GM12875 (cell line): ENCODE measurements at regions not wholly inside any gene's neighbourhood (a gene's known extent, or its start where the extent isn't known, plus 50 kb on each side); places are given as distances from the start of the nearest gene placed in this dataset.

ENCODE experiments used
- H3K4me3 ChIP-seq: one replicate; pipeline ENCODE4 v1.5.1; 2011; ENCODE audit warnings: low read depth, low read length, control low read depth
- CTCF ChIP-seq: IDR thresholded peaks from 2 replicates; pipeline ENCODE4 v1.5.1; 2011; ENCODE audit warnings: low read depth, mild to moderate bottlenecking, control low read depth, inconsistent platforms, low read length, moderate library complexity, borderline replicate concordance; ENCODE audit not compliant: insufficient read depth

GRCh38 chr10:2619916-2620315, 447.4 kb upstream of the PFKP start:
- H3K4me3 ChIP-seq, result no peak overlapping the region
- TF ChIP-seq CTCF, result no peak

GRCh38 chr10:2619472-2619871, 447.9 kb upstream of the PFKP start:
- no peak for TF ChIP-seq CTCF
- H3K4me3 ChIP-seq, result no peak overlapping the region

GRCh38 chr10:2618690-2619089, 448.7 kb upstream of the PFKP start:
- no peak overlapping the region for H3K4me3 ChIP-seq
- no peak for TF ChIP-seq CTCF

GRCh38 chr10:2616215-2616614, 451.1 kb upstream of the PFKP start:
- no peak for TF ChIP-seq CTCF
- H3K4me3 ChIP-seq, result no peak overlapping the region

GRCh38 chr10:2611603-2612002, 455.7 kb upstream of the PFKP start:
- no peak overlapping the region for H3K4me3 ChIP-seq

GRCh38 chr10:2610946-2611345, 456.4 kb upstream of the PFKP start:
- H3K4me3 ChIP-seq, result no peak overlapping the region
- TF ChIP-seq CTCF, result no peak

More at GRCh38 chr10:2611603-2612002, 455.7 kb upstream of the PFKP start:
- TF ChIP-seq CTCF, result no peak

- TF ChIP-seq CTCF, result no peak
- no peak overlapping the region for H3K4me3 ChIP-seq
These were observed 462.5 kb upstream of the PFKP start for GRCh38 chr10:2604891-2605290.
